ENCODE measurements at regions not wholly inside any gene's neighbourhood (a gene's known extent, or its start where the extent isn't known, plus 50 kb on each side); places are given as distances from the start of the nearest gene placed in this dataset.

- no peak overlapping the region for H3K4me2 ChIP-seq
- H3K9ac ChIP-seq: no peak overlapping the region
- H3K9me3 ChIP-seq (replicated peaks in 1 of 11): peaks cover 19 to 40% (median 29%) of the 10 kb centered on the region in 11 experiments
- TF ChIP-seq Cebpa-rat (IDR thresholded peaks at IDR 0.05): no peak
- no peaks in the 10 kb centered on the region for H4K20me1 ChIP-seq
- no peaks in the 10 kb centered on the region for H3K27me3 ChIP-seq
- 0 out of 22 replicates have a peak, but pooled peaks cover 0 to 3% (median 0%) of the 10 kb centered on the region in 11 experiments for H3K36me3 ChIP-seq
- H3K4me3 ChIP-seq: no peak overlapping the region
- peaks cover 0 to 12% (median 2%) of the 10 kb centered on the region in 10 experiments; a peak in 5 of 20 replicates for H3K4me1 ChIP-seq
- H3K27ac ChIP-seq: no peak overlapping the region
Observed at GRCh38 chr7:138169441-138169851, 93.2 kb downstream of the AKR1D1 start.

- Histone ChIP-seq H3K9ac (no peak overlapping the region), H3K4me3 (no peak overlapping the region), H3K27me3 (no peaks in the 10 kb centered on the region), H3K9me3 (replicated peaks in 1 of 11) (peaks cover 14 to 40% (median 26%) of the 10 kb centered on the region in 11 experiments; a peak in 19 of 22 replicates), H3K27ac (no peak overlapping the region), H3K4me2 (0 out of 22 replicates have a peak overlapping the region, but pooled peaks of 1 of the 11 experiments have one; percentile 1), H3K36me3 (no peaks in the 10 kb centered on the region), H3K4me1 (peaks cover 0 to 12% (median 2%) of the 10 kb centered on the region in 10 experiments; a peak in 5 of 20 replicates), H4K20me1 (no peaks in the 10 kb centered on the region)
- TF ChIP-seq Cebpa-rat (IDR thresholded peaks at IDR 0.05): no peak
Observed at GRCh38 chr7:138170298-138170697, 94.0 kb downstream of the AKR1D1 start.

- no peaks in the 10 kb centered on the region for H3K27me3 ChIP-seq
- peaks cover 6 to 32% (median 20%) of the 10 kb centered on the region in 11 experiments; a peak in 16 of 22 replicates for H3K9me3 ChIP-seq (replicated peaks in 1 of 11)
- H3K9ac ChIP-seq: no peak overlapping the region
- peaks cover 0 to 12% (median 2%) of the 10 kb centered on the region in 10 experiments; a peak in 5 of 20 replicates for H3K4me1 ChIP-seq
- peak overlapping the region in 4 of 11 experiments; percentile 1 to 42 (median 10); a peak in 4 of 22 replicates for H3K4me2 ChIP-seq
- H3K27ac ChIP-seq: no peak overlapping the region
- H3K4me3 ChIP-seq: no peak overlapping the region
- no peak for TF ChIP-seq Cebpa-rat (IDR thresholded peaks at IDR 0.05)
- H3K36me3 ChIP-seq: no peaks in the 10 kb centered on the region
- no peaks in the 10 kb centered on the region for H4K20me1 ChIP-seq
Observed at GRCh38 chr7:138170959-138171703, 94.9 kb downstream of the AKR1D1 start.

GRCh38 chr7:138173548-138173947 lies 97.3 kb downstream of the AKR1D1 start:
- H3K4me2 ChIP-seq: no peak overlapping the region
- no peak overlapping the region for H3K9ac ChIP-seq
- TF ChIP-seq Cebpa-rat (IDR thresholded peaks at IDR 0.05): no peak
- no peaks in the 10 kb centered on the region for H4K20me1 ChIP-seq
- peaks cover 6 to 29% (median 18%) of the 10 kb centered on the region in 11 experiments; a peak in 14 of 22 replicates for H3K9me3 ChIP-seq (replicated peaks in 1 of 11)
- no peak overlapping the region for H3K4me3 ChIP-seq
- H3K36me3 ChIP-seq: no peaks in the 10 kb centered on the region
- H3K27me3 ChIP-seq: no peaks in the 10 kb centered on the region
- H3K27ac ChIP-seq: no peak overlapping the region
- peaks cover 0 to 12% (median 2%) of the 10 kb centered on the region in 10 experiments; a peak in 5 of 20 replicates for H3K4me1 ChIP-seq

- H3K4me2 ChIP-seq: no peak overlapping the region
- H3K4me3 ChIP-seq: no peak overlapping the region
- H3K9me3 ChIP-seq (replicated peaks in 1 of 11): peaks cover 6 to 29% (median 18%) of the 10 kb centered on the region in 11 experiments; a peak in 14 of 22 replicates
- H3K9ac ChIP-seq: no peak overlapping the region
- H3K27ac ChIP-seq: no peak overlapping the region
- no peaks in the 10 kb centered on the region for H3K36me3 ChIP-seq
- no peaks in the 10 kb centered on the region for H4K20me1 ChIP-seq
- H3K27me3 ChIP-seq: no peaks in the 10 kb centered on the region
- H3K4me1 ChIP-seq: peaks cover 0 to 7% (median 2%) of the 10 kb centered on the region in 10 experiments; a peak in 5 of 20 replicates
- TF ChIP-seq Cebpa-rat (IDR thresholded peaks at IDR 0.05): no peak
Observed at GRCh38 chr7:138176060-138176459, 99.8 kb downstream of the AKR1D1 start.

- Histone ChIP-seq H3K4me1 (no peaks in the 10 kb centered on the region), H3K27me3 (no peaks in the 10 kb centered on the region), H3K4me3 (no peak overlapping the region), H3K9me3 (replicated peaks in 1 of 11) (peaks cover 19 to 31% (median 24%) of the 10 kb centered on the region in 11 experiments), H3K27ac (no peak overlapping the region), H3K9ac (no peak overlapping the region), H4K20me1 (no peaks in the 10 kb centered on the region), H3K36me3 (no peaks in the 10 kb centered on the region; a peak in 1 of 22 replicates), H3K4me2 (no peak overlapping the region)
- no peak for TF ChIP-seq Cebpa-rat (IDR thresholded peaks at IDR 0.05)
Observed at GRCh38 chr7:138184191-138184590, 107.9 kb downstream of the AKR1D1 start.

- no peaks in the 10 kb centered on the region for H4K20me1 ChIP-seq
- H3K27me3 ChIP-seq: no peaks in the 10 kb centered on the region
- H3K4me3 ChIP-seq: no peak overlapping the region
- no peaks in the 10 kb centered on the region for H3K4me1 ChIP-seq
- H3K9me3 ChIP-seq (replicated peaks in 1 of 11): peaks cover 24 to 34% (median 28%) of the 10 kb centered on the region in 11 experiments
- H3K27ac ChIP-seq: no peak overlapping the region
- no peak overlapping the region for H3K9ac ChIP-seq
- H3K4me2 ChIP-seq: no peak overlapping the region
- no peaks in the 10 kb centered on the region; a peak in 1 of 22 replicates for H3K36me3 ChIP-seq
- no peak for TF ChIP-seq Cebpa-rat (IDR thresholded peaks at IDR 0.05)
Observed at GRCh38 chr7:138185132-138185908, 109.1 kb downstream of the AKR1D1 start.

- H3K27ac ChIP-seq: no peak overlapping the region
- H3K9me3 ChIP-seq (replicated peaks in 1 of 11): peaks cover 24 to 34% (median 28%) of the 10 kb centered on the region in 11 experiments
- no peaks in the 10 kb centered on the region for H4K20me1 ChIP-seq
- H3K4me2 ChIP-seq: no peak overlapping the region
- no peak overlapping the region for H3K9ac ChIP-seq
- no peaks in the 10 kb centered on the region; a peak in 1 of 22 replicates for H3K36me3 ChIP-seq
- no peak for TF ChIP-seq Cebpa-rat (IDR thresholded peaks at IDR 0.05)
- H3K4me3 ChIP-seq: no peak overlapping the region
- H3K27me3 ChIP-seq: no peaks in the 10 kb centered on the region
- no peaks in the 10 kb centered on the region for H3K4me1 ChIP-seq
Observed at GRCh38 chr7:138186951-138187351, 110.7 kb downstream of the AKR1D1 start.

- Histone ChIP-seq H4K20me1 (no peaks in the 10 kb centered on the region), H3K4me1 (no peaks in the 10 kb centered on the region), H3K27ac (no peak overlapping the region), H3K9me3 (replicated peaks in 1 of 11) (peaks cover 24 to 34% (median 28%) of the 10 kb centered on the region in 11 experiments), H3K27me3 (no peaks in the 10 kb centered on the region), H3K4me3 (no peak overlapping the region), H3K4me2 (no peak overlapping the region), H3K9ac (no peak overlapping the region), H3K36me3 (no peaks in the 10 kb centered on the region; a peak in 1 of 22 replicates)
- no peak for TF ChIP-seq Cebpa-rat (IDR thresholded peaks at IDR 0.05)
Observed at GRCh38 chr7:138188290-138188858, 112.1 kb downstream of the AKR1D1 start.
